Breast epithelium (tissue), 4 donors: ENCODE measurements at regions not wholly inside any gene's neighbourhood (a gene's known extent, or its start where the extent isn't known, plus 50 kb on each side); places are given as distances from the start of the nearest gene placed in this dataset.

ENCODE experiments used
- DNase-seq, 2 donors: peaks; one replicate each; pipeline ENCODE4 v3.0.0-alpha.2; 2019; ENCODE audit warnings: low spot score in 2 of 2
- H3K27ac ChIP-seq, 2 donors: fragments of 200-600 bp; sonication (generic) in 1 of 2; one replicate each; pipeline ENCODE4 v1.5.1; 2016 to 2019; ENCODE audit warnings: mild to moderate bottlenecking in 1 of 2
- H3K27me3 ChIP-seq, 2 donors: fragments of 200-600 bp; sonication (generic) in 1 of 2; one replicate each; pipeline versions ENCODE4 v1.5.1 to v1.6.0; 2017 to 2019; ENCODE audit warnings: control low read depth in 1 of 2, mild to moderate bottlenecking in 1 of 2
- H3K36me3 ChIP-seq: fragments of 200-600 bp; one replicate; pipeline ENCODE4 v1.5.1; 2019
- H3K4me1 ChIP-seq, 2 donors: fragments of 200-600 bp; sonication (generic); one replicate each; pipeline ENCODE4 v1.5.1; 2016 to 2019; ENCODE audit warnings: control low read depth in 1 of 2
- H3K4me3 ChIP-seq, 3 donors: fragments of 200-600 bp; sonication (generic); 1 replicate in 2 of 3; 2 replicates in 1 of 3; pipeline ENCODE4 v1.5.1; 2016 to 2019; ENCODE audit warnings: mild to moderate bottlenecking in 3 of 3, moderate library complexity in 2 of 3
- H3K9me3 ChIP-seq, 2 donors: fragments of 200-600 bp; sonication (generic) in 1 of 2; one replicate each; pipeline ENCODE4 v1.5.1; 2016 to 2019; ENCODE audit warnings: control low read depth in 1 of 2
- CTCF ChIP-seq, 3 donors: fragments of 450-650 bp; IDR thresholded peaks; one replicate each; pipeline ENCODE4 v1.5.1; 2016 to 2017; ENCODE audit warnings: antibody characterized with exemption in 3 of 3, mild to moderate bottlenecking in 3 of 3, moderate library complexity in 3 of 3
- POLR2A ChIP-seq: fragments of 450-650 bp; IDR thresholded peaks from one replicate; pipeline ENCODE4 v1.6.1; 2016; ENCODE audit warnings: antibody characterized with exemption, mild to moderate bottlenecking, moderate library complexity
- POLR2AphosphoS5 ChIP-seq, 3 donors: sonication (generic); formaldehyde crosslinking; IDR thresholded peaks; one replicate each; pipeline ENCODE4 v1.6.1; 2017; ENCODE audit warnings: antibody characterized with exemption in 3 of 3
- intact Hi-C: fragments of 100-400 bp; cut with DNase I; formaldehyde crosslinking; loops from one replicate; pipeline ENCODE4 v1.15.1; 2023; ENCODE audit warnings: low total_unique reads

DNA sequence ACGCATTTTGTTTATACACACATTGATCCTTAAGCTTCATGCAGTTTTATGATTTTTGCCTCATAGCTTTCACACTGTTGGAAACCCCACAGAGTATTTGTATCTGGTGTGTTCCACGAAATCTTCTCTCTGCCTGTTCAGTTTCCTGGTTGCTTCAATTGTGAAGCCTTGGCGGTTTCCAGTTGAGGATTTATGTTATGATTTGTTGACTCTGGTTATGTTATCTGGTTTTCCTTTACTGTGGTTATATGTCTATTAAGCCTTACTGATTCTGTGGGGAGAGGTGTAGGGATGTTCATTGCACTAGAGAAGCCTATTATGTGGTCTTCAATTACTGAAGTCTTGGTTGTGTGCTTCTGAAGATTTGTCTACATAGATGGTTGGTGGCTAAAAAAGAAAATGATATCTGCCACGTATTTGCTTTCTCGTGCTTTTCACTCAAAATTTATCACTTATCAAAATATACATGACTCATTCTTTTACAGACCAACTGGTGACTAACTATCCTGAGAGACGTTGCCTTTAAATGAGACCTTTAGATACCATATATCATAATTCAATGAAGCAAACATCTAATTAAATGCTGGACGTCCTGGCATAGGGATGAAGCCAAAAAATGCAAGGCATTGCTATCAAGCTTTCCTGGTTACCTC is 488.0 kb upstream of the B3GALT2 start:
- no peak for TF ChIP-seq CTCF (IDR thresholded peaks at IDR 0.05)
- TF ChIP-seq POLR2AphosphoS5 (IDR thresholded peaks at IDR 0.05) = no peak
- no peak for TF ChIP-seq POLR2A
- Histone ChIP-seq H3K27me3 (no peaks in the 10 kb centered on the region), H3K27ac (no peak overlapping the region), H3K4me1 (no peaks in the 10 kb centered on the region), H3K36me3 (no peaks in the 10 kb centered on the region), H3K9me3 (no peaks in the 10 kb centered on the region), H3K4me3 (no peak overlapping the region)
- intact Hi-C loops = no loop called here
- no peak for DNase-seq

DNA sequence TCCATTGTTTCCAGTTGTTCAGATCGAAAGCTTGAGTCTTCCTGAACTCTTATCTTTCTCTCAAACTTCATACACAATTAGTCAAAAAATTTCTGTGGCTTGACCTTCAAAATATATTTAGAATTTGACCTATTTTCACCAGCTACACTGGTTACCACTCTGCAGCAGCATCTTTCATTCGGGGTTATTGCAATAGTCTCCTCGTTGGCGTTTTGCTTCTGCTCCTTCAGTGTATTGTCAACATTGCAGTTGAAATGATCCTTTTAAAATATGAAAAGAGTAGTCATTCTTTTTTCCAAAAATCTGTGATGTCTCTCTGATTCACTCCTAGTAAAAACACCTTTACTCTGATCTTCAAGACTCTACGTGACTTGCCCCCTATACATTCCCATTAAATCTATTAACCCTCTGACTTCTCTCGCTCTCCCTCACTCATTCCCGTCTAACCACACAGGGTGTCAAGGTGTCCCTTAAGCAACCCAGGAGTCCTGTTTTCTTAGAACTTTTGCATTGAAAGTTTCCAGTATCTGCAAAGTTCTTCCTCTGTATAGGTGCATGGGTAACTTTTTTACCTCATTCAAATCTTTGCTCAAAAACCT is 480.2 kb upstream of the B3GALT2 start:
- H3K4me1 ChIP-seq = no peaks in the 10 kb centered on the region
- TF ChIP-seq POLR2A (no peak), CTCF (IDR thresholded peaks at IDR 0.05) (no peak), POLR2AphosphoS5 (IDR thresholded peaks at IDR 0.05) (no peak)
- H3K36me3 ChIP-seq = no peaks in the 10 kb centered on the region
- intact Hi-C loops = no loop called here
- no peak overlapping the region for H3K27ac ChIP-seq
- no peaks in the 10 kb centered on the region for H3K9me3 ChIP-seq
- no peak for DNase-seq
- no peak overlapping the region for H3K4me3 ChIP-seq
- no peaks in the 10 kb centered on the region for H3K27me3 ChIP-seq

GRCh38 chr1:193663965-193664364 is 477.6 kb upstream of the B3GALT2 start:
- H3K4me1 ChIP-seq = no peaks in the 10 kb centered on the region
- no peaks in the 10 kb centered on the region for H3K36me3 ChIP-seq
- intact Hi-C loops = no loop called here
- H3K4me3 ChIP-seq = no peak overlapping the region
- H3K27me3 ChIP-seq = no peaks in the 10 kb centered on the region
- DNase-seq = no peak
- no peak overlapping the region for H3K27ac ChIP-seq
- TF ChIP-seq POLR2AphosphoS5 (IDR thresholded peaks at IDR 0.05) = no peak
- TF ChIP-seq POLR2A = no peak
- TF ChIP-seq CTCF (IDR thresholded peaks at IDR 0.05) = no peak
- no peaks in the 10 kb centered on the region for H3K9me3 ChIP-seq

GRCh38 chr1:193662030-193662429 is 475.6 kb upstream of the B3GALT2 start:
- DNase-seq = no peak
- Histone ChIP-seq H3K27ac (no peak overlapping the region), H3K4me1 (no peaks in the 10 kb centered on the region), H3K4me3 (no peak overlapping the region), H3K27me3 (no peaks in the 10 kb centered on the region), H3K36me3 (no peaks in the 10 kb centered on the region), H3K9me3 (no peaks in the 10 kb centered on the region)
- intact Hi-C loops = no loop called here
- TF ChIP-seq POLR2A (no peak), CTCF (IDR thresholded peaks at IDR 0.05) (no peak), POLR2AphosphoS5 (IDR thresholded peaks at IDR 0.05) (no peak)

GRCh38 chr1:193661385-193661784 is 475.0 kb upstream of the B3GALT2 start:
- intact Hi-C loops = no loop called here
- Histone ChIP-seq H3K27me3 (no peaks in the 10 kb centered on the region), H3K9me3 (no peaks in the 10 kb centered on the region), H3K36me3 (no peaks in the 10 kb centered on the region), H3K4me1 (no peaks in the 10 kb centered on the region), H3K27ac (no peak overlapping the region), H3K4me3 (no peak overlapping the region)
- DNase-seq = no peak
- TF ChIP-seq CTCF (IDR thresholded peaks at IDR 0.05) (no peak), POLR2A (no peak), POLR2AphosphoS5 (IDR thresholded peaks at IDR 0.05) (no peak)
